HG03521 (cell line): ENCODE measurements at regions not wholly inside any gene's neighbourhood (a gene's known extent, or its start where the extent isn't known, plus 50 kb on each side); places are given as distances from the start of the nearest gene placed in this dataset.
A peak's percentile ranks its signal among the peaks of the same experiment; 100 is the strongest.

Source experiments
- ATAC-seq: cut with Tn5 transposase; IDR thresholded peaks from one replicate; pipeline ENCODE4 v1.9.1; 2021; ENCODE audit warnings: mild to moderate bottlenecking, moderate library complexity; ENCODE audit not compliant: unreplicated experiment

DNA sequence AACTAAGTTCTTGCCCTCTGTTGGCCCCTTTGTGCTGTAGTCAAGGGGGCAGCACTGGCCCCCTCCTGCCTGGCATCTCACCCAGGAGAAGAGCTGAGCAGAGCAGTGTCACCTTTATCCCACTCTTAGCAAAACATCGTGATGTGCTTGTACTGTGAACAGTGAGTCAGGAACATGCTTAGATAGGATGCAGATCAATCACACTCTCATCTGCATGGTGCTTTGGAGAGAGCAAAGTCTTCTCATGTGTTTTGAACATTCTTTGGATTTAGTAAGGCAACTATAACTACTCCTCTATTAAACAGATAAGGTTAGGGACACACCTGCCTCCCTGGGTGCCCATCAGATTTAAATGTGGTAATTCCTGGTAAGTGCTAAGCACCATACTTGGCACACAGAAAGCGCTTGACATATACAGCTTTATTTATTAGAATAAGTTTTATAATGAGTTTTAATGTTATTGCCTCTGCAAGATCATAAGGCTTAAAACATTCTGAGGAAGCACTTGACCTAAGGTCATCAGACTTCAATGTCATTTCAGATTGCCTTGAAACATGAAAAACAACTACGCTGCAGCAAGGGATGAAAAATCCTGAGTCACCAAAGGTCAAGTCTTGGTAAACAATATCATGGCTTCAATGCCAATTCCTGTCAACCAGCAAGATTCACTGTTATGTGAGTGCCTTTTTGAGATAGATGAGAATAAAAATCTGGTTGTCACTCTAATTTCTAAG lies 82.4 kb upstream of the IRS2 start:
- no peak for ATAC-seq

DNA sequence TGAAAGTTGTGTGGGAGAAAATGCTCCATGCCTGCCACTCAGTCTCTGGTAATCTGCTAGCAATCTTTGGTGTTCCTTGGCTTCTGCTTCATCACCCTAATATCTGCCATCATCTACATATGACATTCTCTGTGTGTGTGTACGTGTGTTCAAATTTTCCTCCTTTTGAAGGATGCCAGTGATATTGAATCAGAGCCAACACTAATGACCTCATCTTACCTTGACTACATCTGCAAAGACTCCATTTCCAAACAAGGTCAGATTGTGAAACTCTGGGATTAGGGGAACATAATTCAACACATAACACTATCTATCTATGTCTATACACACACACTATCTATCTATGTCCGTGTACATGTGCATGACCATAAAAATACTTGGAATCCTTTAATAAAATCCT lies 81.4 kb upstream of the IRS2 start:
- ATAC-seq, result no peak

DNA sequence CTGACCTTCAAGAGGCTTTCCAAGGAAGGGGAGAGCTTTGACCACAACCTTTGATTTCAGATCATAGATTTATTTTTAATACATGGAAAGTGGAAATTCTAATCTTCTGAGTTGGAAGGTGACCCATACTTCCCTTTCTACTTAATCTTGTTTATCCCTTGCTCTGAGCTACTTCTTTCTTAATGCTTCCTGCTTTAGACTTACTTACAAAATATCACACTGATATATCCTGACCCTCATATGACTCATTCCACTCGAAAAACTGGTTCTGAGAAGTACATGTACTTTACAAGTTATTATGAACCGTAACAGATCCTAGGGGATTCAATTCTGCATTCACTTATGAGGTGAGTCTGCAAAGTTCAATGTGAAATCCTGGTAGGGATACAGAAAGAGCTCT lies 76.2 kb upstream of the IRS2 start:
- no peak for ATAC-seq

DNA sequence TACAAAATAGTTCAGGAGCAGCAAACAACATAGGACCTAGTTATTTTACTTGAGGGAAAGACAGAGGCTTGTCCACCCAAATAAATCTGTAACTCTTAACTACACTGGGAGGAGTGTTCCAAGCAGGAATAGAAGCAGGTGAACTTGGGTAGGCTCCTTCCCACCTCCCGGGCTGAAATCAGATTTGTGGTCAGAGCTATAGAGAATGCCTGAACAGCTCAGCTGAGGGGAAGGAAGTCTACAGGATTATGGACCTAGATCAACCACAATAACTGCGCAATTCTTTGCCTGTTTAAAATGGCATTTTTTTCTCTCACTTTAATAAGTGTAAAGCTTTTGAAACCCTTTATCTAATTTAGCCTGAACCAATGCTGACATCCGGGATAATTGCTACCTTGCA lies 73.5 kb upstream of the IRS2 start:
- no peak for ATAC-seq

DNA sequence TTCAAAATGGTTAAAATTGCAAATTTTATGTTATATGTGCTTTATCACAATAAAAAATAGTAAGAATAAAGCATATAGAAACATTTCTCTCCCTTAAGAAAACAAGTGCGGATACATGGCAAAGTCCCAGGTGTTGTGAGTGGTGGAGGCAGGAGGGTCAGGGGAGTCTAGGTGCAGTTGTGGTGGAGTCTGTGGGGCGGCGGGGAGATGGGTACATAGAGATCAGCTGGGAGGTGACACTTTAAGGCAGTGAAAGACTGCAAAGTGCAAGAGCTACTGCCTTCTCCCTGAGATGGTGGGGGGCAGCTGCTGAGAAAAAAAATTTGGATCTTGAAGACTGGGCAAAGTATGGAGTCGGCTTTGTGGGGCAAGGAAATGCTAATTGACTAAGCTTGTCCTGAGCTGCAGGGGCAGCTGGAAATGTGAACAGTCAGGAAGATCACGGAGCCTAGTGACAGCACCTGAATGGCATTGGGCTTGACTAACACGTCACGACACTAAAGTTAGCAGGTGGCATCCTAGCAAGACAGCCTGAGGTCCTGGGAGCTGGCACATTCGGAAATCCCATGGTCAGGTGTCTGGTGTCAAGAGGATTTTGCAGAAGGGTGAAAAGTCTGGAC lies 72.9 kb upstream of the IRS2 start:
- no peak for ATAC-seq

GRCh38 chr13:109858319-109858718 lies 71.9 kb upstream of the IRS2 start:
- ATAC-seq, result no peak

DNA sequence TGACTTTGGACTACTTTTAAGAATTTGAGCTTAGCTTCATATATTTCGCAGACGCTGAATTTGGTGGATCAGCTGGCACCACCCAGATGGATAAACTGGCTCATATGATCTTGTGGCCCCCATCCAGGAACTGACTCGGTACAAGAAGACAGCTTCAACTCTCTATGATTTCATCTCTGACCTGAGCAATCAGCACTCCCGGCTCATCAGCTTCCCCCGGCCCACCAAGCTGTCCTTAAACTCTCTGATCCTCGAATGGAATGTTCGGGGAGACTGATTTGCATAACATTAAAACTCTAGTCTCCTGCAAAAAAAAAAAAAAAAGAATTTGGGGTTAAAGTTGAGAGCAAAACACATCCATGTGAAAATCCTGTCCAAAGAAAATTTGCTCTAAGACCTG lies 71.4 kb upstream of the IRS2 start:
- no peak for ATAC-seq

DNA sequence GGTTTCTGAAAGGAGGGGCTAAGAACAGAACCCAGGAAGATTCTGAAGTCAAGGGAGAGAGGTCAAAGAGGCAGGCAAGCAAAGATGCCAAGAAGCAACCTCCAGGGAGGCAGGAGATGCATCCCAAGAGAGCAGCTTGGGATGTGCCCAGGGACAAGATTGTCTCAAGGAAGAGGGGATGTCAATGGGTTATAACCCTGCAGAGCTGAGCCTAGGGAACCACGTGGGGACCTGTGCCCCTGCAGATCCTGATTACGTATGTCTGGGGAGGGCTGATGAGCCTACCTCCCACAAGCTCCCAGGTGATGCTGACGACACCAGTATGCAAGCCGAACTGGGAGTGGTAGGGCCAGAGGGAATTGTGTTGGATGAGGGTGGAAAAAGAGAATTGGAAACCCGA lies 70.9 kb upstream of the IRS2 start:
- ATAC-seq, result no peak

DNA sequence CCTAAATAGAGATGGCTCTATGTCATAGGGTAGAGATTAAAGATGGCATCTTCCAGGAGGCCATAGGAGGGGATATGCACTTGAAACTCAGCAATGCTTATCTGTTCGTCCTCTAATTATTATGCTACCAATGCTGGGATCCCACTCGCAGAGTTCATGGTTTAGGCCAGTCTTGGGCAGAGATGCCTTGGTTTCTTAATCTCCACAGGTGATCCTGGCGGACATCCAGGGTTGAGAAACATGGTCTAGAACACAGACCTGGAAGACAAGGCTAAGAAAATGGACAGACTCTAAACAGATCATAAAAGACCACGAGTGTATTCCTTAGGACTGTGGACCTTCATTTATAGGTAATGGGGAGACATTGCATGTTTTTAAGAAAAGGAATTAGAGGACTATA lies 70.0 kb upstream of the IRS2 start:
- ATAC-seq, result no peak

DNA sequence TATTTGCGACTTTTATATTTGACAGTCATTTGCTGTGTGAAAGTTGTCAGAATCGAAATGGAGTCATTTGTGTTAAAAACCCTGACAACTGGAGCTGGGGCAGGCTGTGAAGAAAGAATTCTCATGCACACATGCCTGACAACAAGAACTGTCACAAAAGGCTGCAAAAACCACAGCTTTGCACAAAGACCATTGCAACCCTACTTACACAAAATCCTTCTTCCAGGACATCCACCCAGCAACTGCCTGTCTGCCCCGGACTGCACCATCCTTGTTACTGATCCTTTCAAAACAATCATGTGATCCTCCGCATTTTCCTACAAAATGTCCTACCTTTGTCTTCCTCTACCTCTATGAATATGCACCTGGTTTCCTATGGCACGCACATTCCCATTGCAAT lies 66.8 kb upstream of the IRS2 start:
- no peak for ATAC-seq

DNA sequence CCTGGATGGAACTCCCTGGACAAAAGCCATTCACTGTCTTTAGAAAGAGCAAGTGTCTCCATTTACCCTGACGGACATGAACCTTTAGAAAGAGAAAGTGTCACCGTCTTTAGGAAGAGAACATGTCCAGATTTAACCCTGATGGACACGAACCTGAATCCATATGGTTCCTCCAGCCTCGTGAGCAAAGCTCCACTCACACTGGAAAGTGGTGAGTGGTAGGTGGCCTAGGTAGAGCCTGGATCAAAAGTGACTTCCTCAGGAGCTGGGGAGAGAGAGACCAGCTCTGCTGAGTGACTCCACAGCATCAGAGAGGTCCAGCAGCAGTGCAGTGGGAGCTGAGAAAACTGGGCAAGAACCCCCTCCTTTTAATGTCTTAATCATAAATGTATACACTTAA lies 59.8 kb upstream of the IRS2 start:
- no peak for ATAC-seq

DNA sequence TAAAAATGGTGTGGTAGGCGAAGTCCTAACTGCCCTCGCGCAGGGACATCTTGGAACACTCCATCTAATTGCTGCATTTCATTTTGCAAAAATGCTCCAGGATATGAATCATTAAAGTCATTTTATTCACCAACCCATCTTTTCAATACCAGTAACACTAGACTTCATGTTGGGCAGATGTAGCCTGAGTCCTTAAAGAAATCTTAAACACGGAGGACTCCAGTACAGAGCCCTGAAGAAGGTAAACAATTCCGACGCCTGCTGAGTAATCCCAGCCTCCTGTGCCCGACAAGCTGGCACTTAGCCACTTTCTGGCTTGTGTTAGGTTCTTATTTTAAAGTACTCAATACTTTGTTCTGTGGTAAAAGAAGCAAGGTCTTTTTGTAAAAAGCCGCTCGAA lies 58.0 kb upstream of the IRS2 start:
- ATAC-seq, result no peak

- ATAC-seq, result no peak
Measured at GRCh38 chr13:109843695-109844094, 57.3 kb upstream of the IRS2 start.

- ATAC-seq, result no peak
Measured at GRCh38 chr13:109842212-109842920, 56.0 kb upstream of the IRS2 start.

GRCh38 chr13:109840893-109841287 lies 54.5 kb upstream of the IRS2 start:
- no peak for ATAC-seq

- ATAC-seq, result no peak
Measured at GRCh38 chr13:109840201-109840892, 54.0 kb upstream of the IRS2 start.

DNA sequence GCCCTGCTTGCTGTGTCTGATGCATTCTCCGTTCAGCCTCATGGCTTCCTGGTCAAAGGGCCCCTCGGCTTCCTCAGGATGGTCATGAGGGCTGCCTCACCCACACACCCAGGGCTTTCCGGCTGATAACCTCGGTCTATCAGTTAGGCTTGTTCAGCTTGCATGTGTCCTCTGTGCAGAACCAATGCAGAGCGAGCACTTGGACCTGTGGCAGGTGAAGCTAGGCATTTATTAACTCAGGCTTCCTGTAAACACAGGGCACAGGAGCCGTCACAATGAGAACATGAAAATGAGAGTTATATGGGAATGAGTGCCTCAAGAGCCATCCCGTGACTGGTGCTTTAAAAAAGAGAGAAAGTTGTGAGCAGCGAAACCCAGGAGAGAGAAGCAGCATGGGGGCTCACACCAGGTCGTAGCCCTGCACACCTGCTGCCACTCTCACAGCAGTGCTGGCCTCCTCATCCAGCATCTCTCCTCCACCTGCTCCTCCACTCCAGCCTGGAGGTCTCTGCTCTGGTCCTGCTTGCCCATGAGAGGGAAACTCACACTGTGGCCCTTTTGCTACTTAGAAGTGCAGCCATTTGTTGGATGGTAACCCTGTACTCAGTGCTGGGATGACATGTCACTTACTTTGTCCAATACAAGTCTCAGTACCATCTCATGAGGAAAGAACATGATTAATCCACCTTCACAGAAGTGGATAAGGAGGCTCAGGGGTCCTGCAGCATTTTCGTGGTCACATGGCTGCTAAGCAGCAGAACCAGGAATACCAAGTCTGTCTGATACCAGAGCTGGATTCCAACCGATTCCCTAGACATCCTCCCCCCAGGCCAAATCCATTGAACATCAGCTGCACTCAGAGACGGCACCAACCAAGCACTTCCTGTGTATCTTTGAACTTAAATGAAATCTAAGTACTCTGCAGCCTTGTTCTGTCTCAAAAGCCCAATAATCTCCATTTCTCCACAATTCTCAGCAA lies 50.5 kb upstream of the IRS2 start:
- ATAC-seq, result peak; percentile 67
